Brain microvascular endothelial cell (primary cell): ENCODE measurements at regions not wholly inside any gene's neighbourhood (a gene's known extent, or its start where the extent isn't known, plus 50 kb on each side); places are given as distances from the start of the nearest gene placed in this dataset.

Experiments
- DNase-seq: peaks from one replicate; pipeline ENCODE4 v3.0.0-alpha.2; 2020
- H3K27ac ChIP-seq: fragments of 250-450 bp; sonication (Bioruptor Pico); 2 replicates; pipeline ENCODE4 v1.5.1; 2020; ENCODE audit warnings: mild to moderate bottlenecking, moderate library complexity
- H3K27me3 ChIP-seq: fragments of 250-450 bp; sonication (Bioruptor Pico); replicated peaks from 2 replicates; pipeline ENCODE4 v1.5.1; 2020; ENCODE audit warnings: mild to moderate bottlenecking
- H3K36me3 ChIP-seq: fragments of 250-450 bp; sonication (Bioruptor Pico); replicated peaks from 2 replicates; pipeline ENCODE4 v1.5.1; 2020; ENCODE audit warnings: mild to moderate bottlenecking
- H3K4me3 ChIP-seq: 2 replicates; pipeline ENCODE4 v1.5.1; 2011; ENCODE audit warnings: low read depth, mild to moderate bottlenecking, control low read depth, low read length, moderate library complexity
- in situ Hi-C: cut with HindIII; loops from 2 replicates; pipeline ENCODE4 v1.10.0; 2017; ENCODE audit warnings: low sequenced_read_pairs, low pct_ligation_motif_present
- TF ChIP-seq, protein P1 (sequence below): IDR thresholded peaks from 2 replicates; pipeline ENCODE4 v1.5.1; 2011; ENCODE audit warnings: low read depth, mild to moderate bottlenecking, moderate library complexity, low read length, control low read depth, inconsistent platforms; ENCODE audit errors: missing control alignments

DNA sequence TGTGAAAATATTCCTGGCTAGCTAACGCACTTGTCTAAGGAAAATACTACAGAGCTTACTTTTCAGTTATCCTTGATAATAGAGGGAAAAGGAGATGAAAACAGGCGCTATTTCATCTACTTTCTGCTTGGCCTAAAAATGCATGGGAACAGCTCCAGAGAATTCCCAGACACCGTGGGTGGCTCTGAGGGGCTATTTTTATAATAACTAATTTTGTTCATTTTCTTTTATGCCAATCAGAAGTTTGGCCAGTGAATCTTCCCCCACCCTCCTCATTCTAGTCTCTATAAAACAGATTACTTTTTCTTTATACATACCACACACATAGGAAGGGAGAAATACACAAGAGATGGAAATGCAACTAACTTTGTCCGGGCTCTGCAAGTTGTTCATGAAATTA is 322.9 kb downstream of the SETD4 start:
- Histone ChIP-seq H3K27ac (no peak overlapping the region), H3K27me3 (no peaks in the 10 kb centered on the region), H3K4me3 (no peak overlapping the region), H3K36me3 (no peaks in the 10 kb centered on the region)
- TF ChIP-seq, protein P1, sequence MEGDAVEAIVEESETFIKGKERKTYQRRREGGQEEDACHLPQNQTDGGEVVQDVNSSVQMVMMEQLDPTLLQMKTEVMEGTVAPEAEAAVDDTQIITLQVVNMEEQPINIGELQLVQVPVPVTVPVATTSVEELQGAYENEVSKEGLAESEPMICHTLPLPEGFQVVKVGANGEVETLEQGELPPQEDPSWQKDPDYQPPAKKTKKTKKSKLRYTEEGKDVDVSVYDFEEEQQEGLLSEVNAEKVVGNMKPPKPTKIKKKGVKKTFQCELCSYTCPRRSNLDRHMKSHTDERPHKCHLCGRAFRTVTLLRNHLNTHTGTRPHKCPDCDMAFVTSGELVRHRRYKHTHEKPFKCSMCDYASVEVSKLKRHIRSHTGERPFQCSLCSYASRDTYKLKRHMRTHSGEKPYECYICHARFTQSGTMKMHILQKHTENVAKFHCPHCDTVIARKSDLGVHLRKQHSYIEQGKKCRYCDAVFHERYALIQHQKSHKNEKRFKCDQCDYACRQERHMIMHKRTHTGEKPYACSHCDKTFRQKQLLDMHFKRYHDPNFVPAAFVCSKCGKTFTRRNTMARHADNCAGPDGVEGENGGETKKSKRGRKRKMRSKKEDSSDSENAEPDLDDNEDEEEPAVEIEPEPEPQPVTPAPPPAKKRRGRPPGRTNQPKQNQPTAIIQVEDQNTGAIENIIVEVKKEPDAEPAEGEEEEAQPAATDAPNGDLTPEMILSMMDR = no peak
- in situ Hi-C loops = no loop called here
- no peak for DNase-seq

DNA sequence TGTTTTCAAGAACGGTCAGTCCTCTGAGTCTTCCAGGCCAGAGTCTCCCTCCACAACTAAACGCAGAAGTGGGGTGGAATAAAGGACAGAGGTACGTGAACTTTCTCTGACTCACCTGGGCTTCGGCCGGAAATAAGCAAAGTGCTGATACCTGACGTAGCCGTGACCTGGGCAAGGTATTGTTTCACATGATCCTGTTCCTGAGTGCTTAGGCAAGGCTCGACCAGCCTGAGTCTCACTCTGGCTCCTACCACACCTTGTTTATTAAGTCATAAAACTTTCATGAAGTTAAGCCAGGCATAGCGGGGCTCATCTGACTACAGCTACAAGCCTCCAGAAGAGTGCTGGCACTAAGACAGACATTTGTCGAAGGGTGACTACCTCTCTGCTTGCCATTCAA is 327.5 kb downstream of the SETD4 start:
- no peaks in the 10 kb centered on the region for H3K27me3 ChIP-seq
- H3K36me3 ChIP-seq = no peaks in the 10 kb centered on the region
- in situ Hi-C loops = no loop called here
- no peak overlapping the region for H3K27ac ChIP-seq
- TF ChIP-seq, protein P1 = no peak
- no peak overlapping the region for H3K4me3 ChIP-seq
- DNase-seq = no peak

DNA sequence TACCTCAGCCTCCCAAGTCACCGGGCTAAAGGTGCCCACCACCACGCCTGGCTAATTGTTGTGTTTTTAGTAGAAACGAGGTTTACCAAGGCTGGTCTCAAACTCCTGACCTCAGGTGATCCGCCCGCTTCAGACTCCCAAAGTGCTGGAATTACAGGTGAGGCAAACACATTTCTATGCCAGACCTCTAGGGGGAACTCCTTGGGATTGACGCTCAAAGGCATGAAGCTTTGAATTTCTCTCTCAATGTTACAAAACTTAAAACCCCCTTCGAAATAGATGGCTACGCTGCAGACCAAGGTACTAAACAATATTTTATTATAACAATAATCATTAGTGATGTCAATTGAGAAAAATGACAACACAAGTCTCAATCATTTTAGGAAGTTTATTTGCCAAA is 330.0 kb downstream of the SETD4 start:
- in situ Hi-C loops = no loop called here
- DNase-seq = no peak
- Histone ChIP-seq H3K36me3 (no peaks in the 10 kb centered on the region), H3K4me3 (no peak overlapping the region), H3K27ac (no peak overlapping the region), H3K27me3 (no peaks in the 10 kb centered on the region)
- TF ChIP-seq, protein P1 = no peak

DNA sequence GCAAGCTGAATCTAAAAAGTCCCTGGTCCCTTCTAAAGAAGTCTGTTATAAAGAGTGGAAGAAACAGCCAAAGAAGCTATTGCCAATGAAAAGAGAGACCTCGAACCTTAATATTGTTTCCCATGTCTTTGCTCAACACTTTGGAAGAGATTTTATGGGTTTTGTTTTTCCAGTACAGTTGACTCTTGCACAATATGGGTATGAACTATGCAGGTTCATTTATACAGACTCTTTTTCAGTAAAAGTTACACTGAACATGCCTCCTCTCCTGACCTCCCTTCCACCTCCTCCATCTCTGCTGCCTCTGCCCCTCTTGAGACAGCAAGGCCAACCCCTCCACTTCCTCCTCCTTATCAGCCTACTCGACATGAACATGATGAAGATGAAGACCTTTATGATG is 332.5 kb downstream of the SETD4 start:
- DNase-seq = no peak
- in situ Hi-C loops = no loop called here
- Histone ChIP-seq H3K36me3 (no peaks in the 10 kb centered on the region), H3K4me3 (no peak overlapping the region), H3K27ac (no peak overlapping the region), H3K27me3 (no peaks in the 10 kb centered on the region)
- TF ChIP-seq, protein P1 = no peak

DNA sequence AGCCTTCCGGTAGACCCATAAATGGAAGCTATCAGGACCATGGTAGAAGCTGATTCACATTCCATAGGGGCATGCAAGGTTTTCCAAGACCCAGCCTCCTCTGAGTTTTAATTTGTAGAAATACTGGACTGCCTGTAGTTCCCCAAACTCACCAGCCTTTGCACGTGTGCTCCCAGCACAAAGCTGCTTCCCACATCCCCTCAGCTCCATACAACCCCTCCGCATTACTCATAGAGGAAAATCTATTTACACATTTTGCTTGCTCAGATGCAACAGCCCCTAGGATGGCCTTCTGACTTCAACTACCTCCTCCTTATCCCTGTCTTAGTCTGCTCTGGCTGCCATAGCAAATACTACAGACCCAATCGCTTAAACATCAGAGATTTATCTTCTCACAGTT is 336.2 kb downstream of the SETD4 start:
- in situ Hi-C loops = no loop called here
- Histone ChIP-seq H3K27ac (no peak overlapping the region), H3K36me3 (no peaks in the 10 kb centered on the region), H3K27me3 (no peaks in the 10 kb centered on the region), H3K4me3 (no peak overlapping the region)
- no peak for DNase-seq
- TF ChIP-seq, protein P1 = no peak

DNA sequence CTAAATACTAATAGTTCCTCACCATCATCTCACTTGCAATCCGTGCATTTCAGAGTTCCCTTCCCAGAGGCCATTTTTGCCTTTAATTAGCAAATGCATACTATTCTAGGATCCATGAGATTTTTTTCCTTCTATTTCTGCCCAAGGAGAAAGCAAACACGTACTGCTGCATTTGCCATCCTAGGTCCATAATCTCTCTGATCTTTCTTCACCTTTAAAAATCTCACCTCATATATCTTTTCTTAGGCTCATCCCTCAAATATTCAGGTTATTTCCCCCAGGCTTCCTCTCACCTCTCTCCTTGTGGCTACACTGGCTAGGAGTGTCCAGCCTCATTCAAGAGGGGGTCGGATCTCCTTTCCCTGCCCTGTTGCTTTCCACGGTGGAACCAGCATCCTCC is 338.6 kb downstream of the SETD4 start:
- TF ChIP-seq, protein P1 = no peak
- Histone ChIP-seq H3K36me3 (no peaks in the 10 kb centered on the region), H3K4me3 (no peak overlapping the region), H3K27ac (no peak overlapping the region), H3K27me3 (no peaks in the 10 kb centered on the region)
- in situ Hi-C loops = no loop called here
- no peak for DNase-seq
